ENCODE measurements at regions not wholly inside any gene's neighbourhood (a gene's known extent, or its start where the extent isn't known, plus 50 kb on each side); places are given as distances from the start of the nearest gene placed in this dataset.

- no peak for TF ChIP-seq POLR2A (IDR thresholded peaks at IDR 0.05)
- TF ChIP-seq CTCF (IDR thresholded peaks at IDR 0.05): no peak
Observed at GRCh38 chr18:78826631-78827030, 153.0 kb upstream of the SALL3 start.

Measured in heart left ventricle (tissue), 13 donors.